CD14-positive monocyte (primary cell): ENCODE measurements at regions not wholly inside any gene's neighbourhood (a gene's known extent, or its start where the extent isn't known, plus 50 kb on each side); places are given as distances from the start of the nearest gene placed in this dataset.
"Not testable (repeated sequence)": the region's sequence is repeated elsewhere in the genome, so short reads cannot be mapped to it uniquely, and the experiment has no call there.

ENCODE experiments used
- DNase-seq, 3 donors: peaks; one replicate each; pipeline ENCODE4 v3.0.0-alpha.2; 2011 to 2022
- H2AFZ ChIP-seq: 2 replicates; pipeline ENCODE4 v1.6.0; 2012; ENCODE audit warnings: mild to moderate bottlenecking, low read depth, low read length, inconsistent platforms; ENCODE audit not compliant: insufficient read depth, poor library complexity, severe bottlenecking
- H3K27ac ChIP-seq, 2 donors: 1 replicate in 1 of 2; 2 replicates in 1 of 2; pipeline ENCODE4 v1.5.1; 2012 to 2013; ENCODE audit warnings: low read length in 2 of 2, control low read depth in 1 of 2, inconsistent platforms in 1 of 2, low read depth in 1 of 2, mild to moderate bottlenecking in 1 of 2
- H3K27me3 ChIP-seq, 2 donors: one replicate each; pipeline versions ENCODE4 v1.6.0 to v1.6.1; 2011 to 2013; ENCODE audit warnings: low read length in 2 of 2; ENCODE audit not compliant: control insufficient read depth in 2 of 2, insufficient read depth in 2 of 2
- H3K36me3 ChIP-seq, 2 donors: replicated peaks in 1 of 2; 1 replicate in 1 of 2; 2 replicates in 1 of 2; pipeline versions ENCODE4 v1.5.1 to v1.6.1; 2012 to 2013; ENCODE audit warnings: low read length in 2 of 2, control low read depth in 1 of 2, inconsistent platforms in 1 of 2, mild to moderate bottlenecking in 1 of 2; ENCODE audit not compliant: insufficient read depth in 2 of 2, control insufficient read depth in 1 of 2
- H3K4me1 ChIP-seq, 2 donors: 1 replicate in 1 of 2; 2 replicates in 1 of 2; pipeline versions ENCODE4 v1.5.1 to v1.6.1; 2012 to 2013; ENCODE audit warnings: low read length in 2 of 2, control low read depth in 1 of 2, inconsistent platforms in 1 of 2, mild to moderate bottlenecking in 1 of 2, moderate library complexity in 1 of 2; ENCODE audit not compliant: insufficient read depth in 2 of 2, control insufficient read depth in 1 of 2
- H3K4me2 ChIP-seq: replicated peaks from 2 replicates; pipeline ENCODE3; 2012; ENCODE audit warnings: low read length, moderate library complexity, mild to moderate bottlenecking; ENCODE audit not compliant: poor library complexity, severe bottlenecking; ENCODE audit errors: extremely low read depth
- H3K4me3 ChIP-seq, 3 experiments: fragments of 200-600 bp in 1 of 3; sonication (generic) in 1 of 3; replicated peaks in 1 of 3; 1 replicate in 2 of 3; 2 replicates in 1 of 3; pipeline ENCODE4 v1.5.1; 2011 to 2013; ENCODE audit warnings: low read length in 3 of 3, mild to moderate bottlenecking in 3 of 3, control low read depth in 2 of 3, low read depth in 2 of 3, inconsistent platforms in 1 of 3, moderate library complexity in 1 of 3
- H3K79me2 ChIP-seq: 2 replicates; pipeline ENCODE4 v1.6.0; 2012; ENCODE audit warnings: mild to moderate bottlenecking, control low read depth, inconsistent platforms, low read length, moderate library complexity; ENCODE audit not compliant: insufficient read depth
- H3K9ac ChIP-seq: 2 replicates; pipeline ENCODE4 v1.6.0; 2017; ENCODE audit warnings: low read length, mild to moderate bottlenecking; ENCODE audit not compliant: insufficient read depth, poor library complexity, severe bottlenecking
- H3K9me3 ChIP-seq, 2 donors: replicated peaks in 1 of 2; 1 replicate in 1 of 2; 2 replicates in 1 of 2; pipeline versions ENCODE4 v1.5.1 to v1.6.1; 2012 to 2013; ENCODE audit warnings: low read length in 2 of 2, control low read depth in 1 of 2; ENCODE audit not compliant: control insufficient read depth in 1 of 2, insufficient read depth in 1 of 2
- H4K20me1 ChIP-seq: 2 replicates; pipeline ENCODE4 v1.6.0; 2012; ENCODE audit warnings: mild to moderate bottlenecking, low read length, control low read depth, moderate library complexity; ENCODE audit not compliant: insufficient read depth
- H3K27ac Mint-ChIP-seq, 7 donors: one replicate each; pipeline ENCODE4 v1.8.0; 2020; ENCODE audit warnings: mild to moderate bottlenecking in 7 of 7, mixed read lengths in 7 of 7, moderate library complexity in 6 of 7, inconsistent platforms in 2 of 7
- H3K27me3 Mint-ChIP-seq, 3 donors: one replicate each; pipeline ENCODE4 v1.8.0; 2021 to 2022; ENCODE audit warnings: low read depth in 3 of 3, mild to moderate bottlenecking in 3 of 3, mixed read lengths in 3 of 3, moderate library complexity in 3 of 3, inconsistent platforms in 1 of 3
- H3K36me3 Mint-ChIP-seq, 2 donors: one replicate each; pipeline ENCODE4 v1.8.0; 2020; ENCODE audit warnings: mixed read lengths in 2 of 2, inconsistent platforms in 1 of 2, mild to moderate bottlenecking in 1 of 2
- H3K4me1 Mint-ChIP-seq: one replicate; pipeline ENCODE4 v1.8.0; 2020; ENCODE audit warnings: mild to moderate bottlenecking, mixed read lengths
- H3K4me3 Mint-ChIP-seq, 2 donors: one replicate each; pipeline ENCODE4 v1.8.0; 2020; ENCODE audit warnings: mild to moderate bottlenecking in 2 of 2, mixed read lengths in 2 of 2, moderate library complexity in 1 of 2
- H3K9me3 Mint-ChIP-seq, 7 donors: one replicate each; pipeline ENCODE4 v1.8.0; 2020 to 2022; ENCODE audit warnings: mixed read lengths in 7 of 7, mild to moderate bottlenecking in 6 of 7, moderate library complexity in 6 of 7, inconsistent platforms in 2 of 7
- CTCF ChIP-seq: fragments of 200-600 bp; IDR thresholded peaks from one replicate; pipeline ENCODE4 v1.8.0; 2022; ENCODE audit warnings: antibody characterized with exemption, mild to moderate bottlenecking
- WGBS: methylation state at CpG from one replicate; pipeline ENCODE4 v1.1.5; 2013; ENCODE audit warnings: missing lambda C conversion rate; ENCODE audit not compliant: insufficient coverage; 5-methylcytosine and 5-hydroxymethylcytosine counted together
- intact Hi-C, 2 donors: fragments of 100-400 bp; cut with micrococcal nuclease; formaldehyde crosslinking; loops; one replicate each; pipeline versions ENCODE4 v1.15.0 to v1.15.1; 2023

- Mint-ChIP-seq H3K36me3 (no peaks in the 10 kb centered on the region), H3K27ac (no peak overlapping the region), H3K4me3 (no peak overlapping the region), H3K4me1 (no peaks in the 10 kb centered on the region), H3K9me3 (peaks cover 0 to 4% (median 2%) of the 10 kb centered on the region in 7 donors), H3K27me3 (no peaks in the 10 kb centered on the region)
- DNase-seq, result no peak
- no peak overlapping the region for H3K27ac ChIP-seq
- H3K4me2 ChIP-seq, result no peak overlapping the region
- H3K9ac ChIP-seq, result no peak overlapping the region
- no peaks in the 10 kb centered on the region for H3K27me3 ChIP-seq
- H3K79me2 ChIP-seq, result no peaks in the 10 kb centered on the region
- WGBS, result 0% methylated on average over 1 of the region's 3 CpGs
- H3K4me3 ChIP-seq, result no peak overlapping the region
- H2AFZ ChIP-seq, result no peak overlapping the region
- H3K4me1 ChIP-seq, result no peaks in the 10 kb centered on the region
- H4K20me1 ChIP-seq, result no peaks in the 10 kb centered on the region
- intact Hi-C loops, result no loop called here
- peaks cover 0 to 4% of the 10 kb centered on the region in 2 donors for H3K9me3 ChIP-seq
- no peak for TF ChIP-seq CTCF
- H3K36me3 ChIP-seq, result no peaks in the 10 kb centered on the region
These were observed 562.3 kb downstream of the KIF4B start for GRCh38 chr5:155575861-155576260.

- intact Hi-C loops, H3K79me2 ChIP-seq, H3K4me3 ChIP-seq, H3K9ac ChIP-seq, H3K4me3 Mint-ChIP-seq, H3K27ac ChIP-seq, H3K27ac Mint-ChIP-seq, H3K27me3 Mint-ChIP-seq, H3K27me3 ChIP-seq, H3K4me1 Mint-ChIP-seq, H3K36me3 Mint-ChIP-seq, H3K4me2 ChIP-seq, H2AFZ ChIP-seq, H3K36me3 ChIP-seq, DNase-seq, H4K20me1 ChIP-seq, H3K4me1 ChIP-seq, H3K9me3 ChIP-seq: not testable (repeated sequence)
- 95% methylated on average over 15 of the region's 21 CpGs for WGBS
- peaks cover 0 to 12% (median 7%) of the 10 kb centered on the region in 7 donors for H3K9me3 Mint-ChIP-seq
These were observed 573.3 kb downstream of the KIF4B start for GRCh38 chr5:155586808-155587207.
